ENCODE measurements at regions not wholly inside any gene's neighbourhood (a gene's known extent, or its start where the extent isn't known, plus 50 kb on each side); places are given as distances from the start of the nearest gene placed in this dataset.
"Not testable (repeated sequence)": the region's sequence is repeated elsewhere in the genome, so short reads cannot be mapped to it uniquely, and the experiment has no call there.

GRCh38 chr11:21987261-21987660, 205.6 kb upstream of the ANO5 start:
- Histone ChIP-seq H3K36me3 (no peaks in the 10 kb centered on the region), H3K9me3 (ENCODE audit: severe bottlenecking) (no peaks in the 10 kb centered on the region), H3K4me3 (ENCODE audit: low read depth, low read length) (no peak overlapping the region), H3K27me3 (ENCODE audit: insufficient read depth, low read depth, severe bottlenecking) (no peaks in the 10 kb centered on the region), H3K27ac (no peak overlapping the region)
- TF ChIP-seq, protein P1, sequence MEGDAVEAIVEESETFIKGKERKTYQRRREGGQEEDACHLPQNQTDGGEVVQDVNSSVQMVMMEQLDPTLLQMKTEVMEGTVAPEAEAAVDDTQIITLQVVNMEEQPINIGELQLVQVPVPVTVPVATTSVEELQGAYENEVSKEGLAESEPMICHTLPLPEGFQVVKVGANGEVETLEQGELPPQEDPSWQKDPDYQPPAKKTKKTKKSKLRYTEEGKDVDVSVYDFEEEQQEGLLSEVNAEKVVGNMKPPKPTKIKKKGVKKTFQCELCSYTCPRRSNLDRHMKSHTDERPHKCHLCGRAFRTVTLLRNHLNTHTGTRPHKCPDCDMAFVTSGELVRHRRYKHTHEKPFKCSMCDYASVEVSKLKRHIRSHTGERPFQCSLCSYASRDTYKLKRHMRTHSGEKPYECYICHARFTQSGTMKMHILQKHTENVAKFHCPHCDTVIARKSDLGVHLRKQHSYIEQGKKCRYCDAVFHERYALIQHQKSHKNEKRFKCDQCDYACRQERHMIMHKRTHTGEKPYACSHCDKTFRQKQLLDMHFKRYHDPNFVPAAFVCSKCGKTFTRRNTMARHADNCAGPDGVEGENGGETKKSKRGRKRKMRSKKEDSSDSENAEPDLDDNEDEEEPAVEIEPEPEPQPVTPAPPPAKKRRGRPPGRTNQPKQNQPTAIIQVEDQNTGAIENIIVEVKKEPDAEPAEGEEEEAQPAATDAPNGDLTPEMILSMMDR (IDR thresholded peaks at IDR 0.05; ENCODE audit: low read depth, low read length) = no peak
- DNase-seq = no peak

DNA sequence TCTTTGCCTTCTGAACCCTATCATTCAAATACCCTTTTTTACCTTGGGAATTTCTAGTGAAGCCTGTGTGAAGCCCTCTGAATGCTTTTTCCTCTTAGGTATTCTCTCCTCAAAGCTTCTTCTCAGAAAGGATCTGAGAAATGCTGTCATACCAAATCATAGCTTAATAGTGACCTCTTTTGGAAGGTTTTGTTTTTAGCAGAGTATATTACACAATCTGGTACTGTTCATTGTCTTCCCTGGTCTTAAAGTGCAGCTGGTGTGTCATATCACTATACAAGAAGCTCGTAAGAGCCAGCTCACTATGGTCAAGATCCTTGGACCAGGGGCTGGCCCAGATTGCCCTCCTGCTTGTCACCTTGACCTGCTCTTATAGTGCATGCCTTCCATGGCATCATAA, 204.4 kb upstream of the ANO5 start:
- no peak for DNase-seq
- no peaks in the 10 kb centered on the region for H3K9me3 ChIP-seq (ENCODE audit: severe bottlenecking)
- no peak overlapping the region for H3K27ac ChIP-seq
- TF ChIP-seq, protein P1 (IDR thresholded peaks at IDR 0.05; ENCODE audit: low read depth, low read length) = no peak
- no peaks in the 10 kb centered on the region for H3K36me3 ChIP-seq
- no peaks in the 10 kb centered on the region for H3K27me3 ChIP-seq (ENCODE audit: insufficient read depth, low read depth, severe bottlenecking)
- H3K4me3 ChIP-seq (ENCODE audit: low read depth, low read length) = no peak overlapping the region

GRCh38 chr11:22001803-22002202, 191.1 kb upstream of the ANO5 start:
- not testable (repeated sequence) for DNase-seq; H3K27ac ChIP-seq; H3K4me3 ChIP-seq (ENCODE audit: low read depth, low read length); H3K27me3 ChIP-seq (ENCODE audit: insufficient read depth, low read depth, severe bottlenecking); H3K36me3 ChIP-seq; H3K9me3 ChIP-seq (ENCODE audit: severe bottlenecking)

DNA sequence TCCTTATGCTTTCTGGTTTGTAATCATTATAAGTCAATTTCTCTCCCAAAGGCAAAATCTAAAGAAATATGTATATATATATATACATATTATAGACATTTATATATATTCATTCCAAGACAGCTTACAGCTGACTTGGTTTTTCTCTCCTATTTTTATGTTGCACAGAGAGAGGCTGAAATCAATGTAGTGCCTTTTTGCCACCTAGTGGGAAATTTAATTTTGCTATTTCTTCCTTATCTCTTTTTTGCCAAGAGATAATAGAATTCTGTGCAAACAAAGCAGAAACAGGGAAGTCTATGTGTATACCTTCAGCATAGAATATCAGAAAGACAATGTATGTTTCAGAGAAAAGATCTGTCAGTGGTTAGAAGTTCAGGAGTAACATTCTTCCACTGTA, 186.0 kb upstream of the ANO5 start:
- H3K36me3 ChIP-seq = no peaks in the 10 kb centered on the region
- H3K27ac ChIP-seq = no peak overlapping the region
- no peaks in the 10 kb centered on the region for H3K27me3 ChIP-seq (ENCODE audit: insufficient read depth, low read depth, severe bottlenecking)
- no peaks in the 10 kb centered on the region for H3K9me3 ChIP-seq (ENCODE audit: severe bottlenecking)
- TF ChIP-seq, protein P1 (IDR thresholded peaks at IDR 0.05; ENCODE audit: low read depth, low read length) = no peak
- H3K4me3 ChIP-seq (ENCODE audit: low read depth, low read length) = no peak overlapping the region
- DNase-seq = no peak

DNA sequence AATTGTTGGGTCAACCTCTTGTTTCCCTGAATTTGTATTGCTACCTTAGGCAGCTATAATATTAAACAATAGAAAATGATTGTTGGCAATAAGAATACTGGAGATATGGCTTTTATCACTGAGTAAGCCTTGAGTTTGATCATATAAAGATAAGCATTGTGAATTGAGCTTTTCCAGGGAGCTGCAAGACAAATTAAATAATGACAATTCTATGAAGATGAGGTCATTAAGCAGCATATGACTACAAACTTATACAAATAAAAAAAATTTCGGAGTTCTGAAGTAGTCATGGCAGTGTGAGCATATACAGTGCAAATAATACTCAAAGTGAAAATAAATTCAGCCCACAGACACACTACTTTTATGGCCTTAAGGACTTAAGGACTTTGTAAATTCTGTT, 161.1 kb upstream of the ANO5 start:
- Histone ChIP-seq H3K27ac (no peak overlapping the region), H3K4me3 (ENCODE audit: low read depth, low read length) (no peak overlapping the region), H3K27me3 (ENCODE audit: insufficient read depth, low read depth, severe bottlenecking) (no peaks in the 10 kb centered on the region), H3K36me3 (no peaks in the 10 kb centered on the region), H3K9me3 (ENCODE audit: severe bottlenecking) (no peaks in the 10 kb centered on the region)
- TF ChIP-seq, protein P1 (IDR thresholded peaks at IDR 0.05; ENCODE audit: low read depth, low read length) = no peak
- DNase-seq = no peak

DNA sequence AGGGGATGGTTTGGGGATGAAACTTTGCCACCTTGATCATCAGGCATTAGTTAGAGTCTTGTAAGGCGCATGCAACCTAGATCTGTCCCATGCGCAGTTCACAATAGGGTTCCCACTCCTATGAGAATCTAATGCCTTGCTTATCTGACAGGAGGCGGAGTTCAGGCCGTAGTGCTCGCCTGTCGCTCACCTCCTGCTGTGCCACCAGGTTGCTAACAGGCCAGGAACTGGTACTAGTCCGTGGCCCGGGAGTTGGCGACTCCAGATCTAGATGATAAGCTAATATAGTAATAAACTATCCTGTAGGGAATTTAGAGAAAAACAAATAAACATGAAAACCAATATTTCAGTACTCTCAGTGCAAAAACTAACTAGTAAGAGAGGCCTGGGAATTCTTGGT, 155.4 kb upstream of the ANO5 start:
- no peak overlapping the region for H3K4me3 ChIP-seq (ENCODE audit: low read depth, low read length)
- no peak overlapping the region for H3K27ac ChIP-seq
- no peaks in the 10 kb centered on the region for H3K9me3 ChIP-seq (ENCODE audit: severe bottlenecking)
- DNase-seq = no peak
- H3K36me3 ChIP-seq = no peaks in the 10 kb centered on the region
- no peaks in the 10 kb centered on the region for H3K27me3 ChIP-seq (ENCODE audit: insufficient read depth, low read depth, severe bottlenecking)
- TF ChIP-seq, protein P1 (IDR thresholded peaks at IDR 0.05; ENCODE audit: low read depth, low read length) = no peak
